Spinal cord (tissue), 9 donors: ENCODE measurements at regions not wholly inside any gene's neighbourhood (a gene's known extent, or its start where the extent isn't known, plus 50 kb on each side); places are given as distances from the start of the nearest gene placed in this dataset.
A peak's percentile ranks its signal among the peaks of the same experiment; 100 is the strongest.
"Not testable (repeated sequence)": the region's sequence is repeated elsewhere in the genome, so short reads cannot be mapped to it uniquely, and the experiment has no call there.

ENCODE experiments used
- DNase-seq, 6 donors: peaks; one replicate each; pipeline versions ENCODE4 v3.0.0 to v3.0.0-alpha.2; 2013 to 2015; ENCODE audit warnings: low spot score in 6 of 6, low read depth in 4 of 6
- H3K27ac ChIP-seq: one replicate; pipeline ENCODE4 v1.5.1; 2013; ENCODE audit warnings: low read depth, low read length, control low read depth
- H3K27me3 ChIP-seq: one replicate; pipeline ENCODE4 v1.6.1; 2013; ENCODE audit warnings: low read length; ENCODE audit not compliant: control insufficient read depth, insufficient read depth
- H3K36me3 ChIP-seq: one replicate; pipeline ENCODE4 v1.6.1; 2013; ENCODE audit warnings: low read length; ENCODE audit not compliant: control insufficient read depth, insufficient read depth
- H3K4me1 ChIP-seq: one replicate; pipeline ENCODE4 v1.6.1; 2013; ENCODE audit warnings: low read length; ENCODE audit not compliant: control insufficient read depth, insufficient read depth
- H3K4me3 ChIP-seq: one replicate; pipeline ENCODE4 v1.5.1; 2013; ENCODE audit warnings: low read depth, low read length, control low read depth
- H3K9me3 ChIP-seq: one replicate; pipeline ENCODE4 v1.6.1; 2013; ENCODE audit warnings: low read length; ENCODE audit not compliant: control insufficient read depth, insufficient read depth
- WGBS: methylation state at CpG from one replicate; pipeline ENCODE4 v1.1.5; 2013; ENCODE audit warnings: missing lambda C conversion rate; ENCODE audit not compliant: insufficient coverage; 5-methylcytosine and 5-hydroxymethylcytosine counted together
- donor health status: healthy.

DNA sequence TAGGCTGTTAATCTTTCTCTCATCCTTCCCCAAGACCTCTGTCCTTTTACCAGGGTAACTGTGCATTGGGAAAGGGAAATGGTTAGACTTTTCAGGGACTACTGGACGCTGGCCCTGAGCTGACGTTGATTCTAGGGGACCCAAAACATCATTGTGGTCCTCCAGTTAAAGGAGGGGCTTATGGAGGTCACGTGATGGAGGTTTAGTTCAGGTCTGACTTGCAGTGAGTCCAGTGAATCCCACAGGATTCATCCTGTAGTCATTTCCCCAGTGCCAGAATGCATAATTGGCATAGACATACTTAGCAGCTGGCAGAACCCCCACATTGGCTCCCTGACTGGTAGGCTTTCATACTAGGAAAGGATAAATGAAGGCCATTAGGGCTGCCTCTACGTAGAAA is 246.3 kb downstream of the KCNE4 start:
- not testable (repeated sequence) for H3K36me3 ChIP-seq, DNase-seq, H3K9me3 ChIP-seq, H3K27ac ChIP-seq, H3K4me1 ChIP-seq, H3K4me3 ChIP-seq, H3K27me3 ChIP-seq
- 88% methylated on average over 2 of the region's 4 CpGs for WGBS

DNA sequence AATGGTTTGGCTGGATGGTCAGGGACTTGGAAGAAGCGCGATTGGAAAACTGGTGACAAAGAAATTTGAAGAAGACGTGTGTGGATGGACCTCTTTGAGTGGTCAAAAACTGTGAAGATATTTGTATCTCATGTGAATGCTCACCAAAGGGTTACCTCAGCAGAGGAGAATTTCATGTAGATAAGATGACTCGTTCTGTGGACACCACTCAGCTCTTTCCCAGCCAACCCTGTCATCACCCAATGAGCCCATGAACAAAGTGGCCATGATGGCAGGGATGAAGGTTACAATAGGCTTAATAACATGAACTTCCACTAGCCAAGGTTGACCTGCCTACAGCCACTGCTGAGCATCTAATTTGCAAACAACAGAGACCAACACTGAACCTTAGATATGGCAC is 248.3 kb downstream of the KCNE4 start:
- WGBS = 97% methylated on average over 3 of the region's 4 CpGs
- no peaks in the 10 kb centered on the region for H3K9me3 ChIP-seq
- H3K36me3 ChIP-seq = no peaks in the 10 kb centered on the region
- no peaks in the 10 kb centered on the region for H3K4me1 ChIP-seq
- no peak overlapping the region for H3K27ac ChIP-seq
- peaks cover 2% of the 10 kb centered on the region for H3K27me3 ChIP-seq
- no peak overlapping the region for H3K4me3 ChIP-seq
- no peak for DNase-seq

DNA sequence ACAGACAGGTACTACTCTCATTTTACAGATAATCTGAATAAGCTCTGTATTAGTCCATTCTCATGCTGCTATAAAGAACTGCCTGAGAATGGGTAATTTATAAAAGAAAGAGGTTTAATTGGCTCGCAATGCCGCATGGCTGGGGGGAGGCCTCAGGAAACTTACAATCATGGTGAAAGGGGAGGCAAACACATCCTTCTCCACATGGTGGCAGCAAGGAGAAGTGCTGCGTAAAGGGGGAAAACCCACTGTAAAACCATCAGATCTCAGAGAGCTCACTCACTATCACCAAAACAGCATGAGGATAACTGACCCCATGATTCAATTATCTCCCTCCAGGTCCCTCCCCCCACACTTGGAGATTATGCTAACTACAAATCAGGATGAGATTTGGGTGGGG is 254.4 kb downstream of the KCNE4 start:
- no CpG with 5 or more reads among the region's 3 CpGs for WGBS

DNA sequence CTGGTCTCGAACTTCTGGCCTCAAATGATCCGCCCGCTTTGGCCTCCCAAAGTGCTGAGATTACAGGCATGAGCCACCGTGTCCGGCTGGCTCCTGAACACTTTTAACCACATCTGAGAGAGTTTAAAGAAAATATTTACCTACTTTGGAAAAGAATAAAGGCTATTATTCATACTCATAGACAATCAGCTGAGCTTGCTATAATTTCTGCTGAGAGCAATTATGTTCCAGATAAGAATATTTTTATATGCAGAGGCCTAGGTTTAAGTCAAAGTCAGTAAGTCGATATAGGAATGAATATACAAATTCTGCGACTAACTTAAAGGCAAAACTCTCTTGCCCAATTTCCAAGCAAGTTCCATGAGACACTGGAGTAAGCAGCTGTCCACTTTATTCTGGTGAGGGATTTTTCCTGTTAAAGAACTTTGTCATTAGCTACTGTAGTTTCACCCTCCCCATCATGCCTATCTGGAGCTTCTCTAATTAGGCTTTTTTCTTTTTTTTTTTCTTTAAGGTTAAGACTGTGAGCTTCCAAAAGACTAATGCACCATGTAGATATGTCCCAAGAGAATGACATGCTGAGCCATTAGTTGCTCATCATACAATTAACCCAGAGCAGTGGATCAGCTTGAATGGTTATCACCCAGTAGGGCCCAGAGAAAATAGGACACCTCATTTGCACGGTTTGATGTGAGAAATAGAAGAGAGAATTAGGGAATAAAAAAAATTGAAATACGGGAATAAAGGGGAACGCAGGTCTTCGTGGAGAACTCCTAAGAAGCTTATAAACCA is 260.1 kb downstream of the KCNE4 start:
- DNase-seq = peak in 2 of 6 donors; percentile 21 to 86
- WGBS = no CpG with 5 or more reads among the region's 11 CpGs

More for the DNA sequence above, 254.4 kb downstream of the KCNE4 start:
- H3K4me3 ChIP-seq = no peak overlapping the region
- no peaks in the 10 kb centered on the region for H3K36me3 ChIP-seq
- no peaks in the 10 kb centered on the region for H3K9me3 ChIP-seq
- DNase-seq = no peak
- no peak overlapping the region for H3K27ac ChIP-seq
- H3K4me1 ChIP-seq = no peaks in the 10 kb centered on the region
- no peaks in the 10 kb centered on the region for H3K27me3 ChIP-seq

DNA sequence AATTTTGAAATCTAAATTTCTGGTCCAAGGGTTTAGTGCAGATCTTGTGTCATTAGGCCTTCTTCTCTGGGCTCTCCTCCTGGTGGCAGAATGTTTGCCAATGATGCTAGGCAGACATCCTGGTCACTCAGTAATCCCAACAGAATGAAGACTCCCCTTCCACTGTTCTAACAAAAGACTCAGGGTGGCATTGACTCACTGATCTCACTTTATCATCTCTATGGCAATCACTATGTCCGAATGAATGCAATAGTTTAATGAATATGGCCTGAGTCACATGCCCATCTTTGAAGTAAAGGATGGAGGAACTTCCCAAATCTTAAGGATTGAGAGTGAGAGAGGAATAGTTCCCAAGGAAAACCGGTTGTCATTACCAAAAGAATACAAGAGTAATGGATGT is 261.1 kb downstream of the KCNE4 start:
- WGBS = no CpG with 5 or more reads among the region's 2 CpGs
- no peak overlapping the region for H3K4me3 ChIP-seq
- H3K4me1 ChIP-seq = no peaks in the 10 kb centered on the region
- no peaks in the 10 kb centered on the region for H3K9me3 ChIP-seq
- no peaks in the 10 kb centered on the region for H3K27me3 ChIP-seq
- H3K27ac ChIP-seq = no peak overlapping the region
- no peak for DNase-seq
- no peaks in the 10 kb centered on the region for H3K36me3 ChIP-seq

More for the DNA sequence above, 260.1 kb downstream of the KCNE4 start:
- H3K4me1 ChIP-seq = no peaks in the 10 kb centered on the region
- no peaks in the 10 kb centered on the region for H3K9me3 ChIP-seq
- H3K27me3 ChIP-seq = no peaks in the 10 kb centered on the region
- no peaks in the 10 kb centered on the region for H3K36me3 ChIP-seq
- H3K27ac ChIP-seq = no peak overlapping the region
- H3K4me3 ChIP-seq = no peak overlapping the region

DNA sequence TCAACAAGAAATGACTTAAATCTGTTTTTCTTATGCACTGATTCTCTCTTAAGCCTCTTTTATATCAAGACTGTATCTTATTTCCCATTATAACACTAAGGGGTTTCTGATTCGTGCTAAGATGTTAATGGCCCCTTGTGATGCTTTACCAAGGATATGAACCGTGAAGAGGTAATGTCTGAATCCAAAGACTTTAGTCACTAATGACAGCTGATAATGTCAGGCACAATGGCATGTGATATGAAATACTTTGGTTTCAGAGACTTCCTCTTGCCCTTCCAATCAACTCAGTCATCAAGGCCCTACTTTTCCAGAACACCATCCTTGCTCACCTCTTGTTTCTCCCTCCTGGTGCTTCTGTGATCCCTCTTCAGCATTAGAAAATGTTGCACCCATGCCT is 262.8 kb downstream of the KCNE4 start:
- Histone ChIP-seq H3K4me3 (no peak overlapping the region), H3K36me3 (no peaks in the 10 kb centered on the region), H3K27ac (no peak overlapping the region), H3K9me3 (no peaks in the 10 kb centered on the region), H3K4me1 (no peaks in the 10 kb centered on the region), H3K27me3 (no peaks in the 10 kb centered on the region)
- WGBS = no CpG with 5 or more reads among the region's 2 CpGs
- peak in 1 of 6 donors; percentile 68 for DNase-seq

DNA sequence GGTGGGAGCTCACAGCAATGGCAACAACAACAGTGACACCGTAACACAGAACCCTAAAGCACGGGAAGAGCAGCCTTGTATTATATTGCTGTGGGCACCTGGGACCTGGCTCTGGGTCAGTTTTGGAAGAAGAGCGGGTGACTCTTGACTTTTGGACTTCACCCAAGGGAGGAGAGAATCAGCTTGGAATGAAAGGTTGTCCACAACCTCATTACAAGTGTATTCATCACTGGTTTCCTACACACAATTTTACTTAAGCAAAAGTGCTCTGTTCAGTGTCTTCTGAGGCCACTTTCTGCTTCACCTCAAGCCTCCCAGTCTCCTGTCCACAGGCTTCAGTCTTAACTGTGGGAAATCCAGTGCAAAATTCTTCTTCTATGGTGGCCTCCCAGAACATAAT is 263.8 kb downstream of the KCNE4 start:
- Histone ChIP-seq H3K4me3 (no peak overlapping the region), H3K27me3 (no peaks in the 10 kb centered on the region), H3K9me3 (no peaks in the 10 kb centered on the region), H3K36me3 (no peaks in the 10 kb centered on the region), H3K4me1 (no peaks in the 10 kb centered on the region), H3K27ac (no peak overlapping the region)
- 82% methylated on average over 2 of the region's 3 CpGs for WGBS
- no peak for DNase-seq

DNA sequence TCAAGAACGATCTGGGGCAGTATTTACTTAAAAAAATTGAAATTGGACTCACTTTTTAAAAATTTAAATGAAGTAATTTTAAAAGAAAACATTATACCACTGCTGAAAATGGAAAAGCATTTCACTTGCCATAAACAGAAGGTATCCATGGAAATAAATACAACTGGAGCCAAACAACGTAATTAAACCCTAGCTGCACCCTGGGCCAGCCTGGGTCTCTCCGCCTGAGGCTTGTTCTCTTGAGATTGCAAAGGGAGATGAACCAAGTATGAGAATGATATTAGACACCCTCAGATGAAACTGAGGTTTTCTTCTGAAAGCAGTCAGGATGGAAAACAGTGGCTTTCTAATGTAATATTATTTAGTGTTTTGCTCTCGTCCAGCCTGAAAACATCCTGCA is 264.4 kb downstream of the KCNE4 start:
- Histone ChIP-seq H3K27ac (no peak overlapping the region), H3K4me1 (no peaks in the 10 kb centered on the region), H3K36me3 (no peaks in the 10 kb centered on the region), H3K4me3 (no peak overlapping the region), H3K9me3 (no peaks in the 10 kb centered on the region), H3K27me3 (no peaks in the 10 kb centered on the region)
- DNase-seq = no peak
- 50% methylated on average over 1 of the region's 4 CpGs for WGBS

DNA sequence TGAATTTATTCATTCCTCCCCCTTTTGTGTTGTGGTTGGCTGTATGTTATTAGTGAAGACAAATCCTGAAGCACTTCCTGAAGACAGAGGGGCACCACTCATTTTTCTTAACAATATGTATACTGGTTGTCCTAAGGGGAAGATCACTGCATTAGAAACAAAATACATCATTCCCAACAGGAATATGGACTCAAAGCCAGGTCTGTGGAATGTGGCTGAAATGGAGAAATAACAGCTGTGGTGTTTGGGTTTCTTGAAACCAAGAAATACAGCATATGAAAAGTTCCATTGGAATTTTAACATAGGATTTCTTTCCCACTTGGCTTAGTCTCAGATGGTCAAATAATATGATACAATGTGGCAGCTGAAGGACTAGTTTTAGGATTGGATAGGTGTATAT is 267.6 kb downstream of the KCNE4 start:
- H3K4me1 ChIP-seq = no peaks in the 10 kb centered on the region
- H3K9me3 ChIP-seq = no peaks in the 10 kb centered on the region
- no peak overlapping the region for H3K4me3 ChIP-seq
- DNase-seq = no peak
- no peaks in the 10 kb centered on the region for H3K36me3 ChIP-seq
- H3K27ac ChIP-seq = no peak overlapping the region
- H3K27me3 ChIP-seq = no peaks in the 10 kb centered on the region

DNA sequence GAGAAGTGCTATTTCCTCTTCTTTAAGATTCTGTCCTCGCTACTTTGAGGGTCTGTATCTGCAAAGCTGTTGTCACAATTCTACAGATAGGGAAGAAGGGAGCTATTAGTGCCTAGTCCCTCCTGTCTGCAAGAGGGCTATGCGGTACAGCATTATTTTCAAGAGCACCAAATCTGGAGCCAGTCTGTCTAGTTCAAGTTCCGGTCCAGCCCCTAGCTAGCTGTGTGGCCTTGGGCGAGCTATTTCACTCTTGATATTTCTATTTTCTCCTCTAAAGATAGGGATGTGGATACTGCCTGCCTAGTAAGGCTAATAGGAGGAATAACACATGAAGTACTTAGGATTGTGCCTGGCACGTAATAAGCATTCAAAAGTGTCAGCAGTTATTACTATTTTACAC is 272.4 kb downstream of the KCNE4 start:
- no peak overlapping the region for H3K4me3 ChIP-seq
- no peak overlapping the region for H3K27ac ChIP-seq
- no peaks in the 10 kb centered on the region for H3K27me3 ChIP-seq
- no peaks in the 10 kb centered on the region for H3K36me3 ChIP-seq
- H3K9me3 ChIP-seq = no peaks in the 10 kb centered on the region
- WGBS = 88% methylated on average over 2 of the region's 5 CpGs
- no peak for DNase-seq
- H3K4me1 ChIP-seq = no peaks in the 10 kb centered on the region
